ENCODE measurements at regions not wholly inside any gene's neighbourhood (a gene's known extent, or its start where the extent isn't known, plus 50 kb on each side); places are given as distances from the start of the nearest gene placed in this dataset.

- ATAC-seq (no peak), DNase-seq (ENCODE audit: low read depth, low spot score) (no peak)
- H3K36me3 ChIP-seq (ENCODE audit: control insufficient read depth, insufficient read depth, low read length): no peaks in the 10 kb centered on the region
- no peak for TF ChIP-seq REST (IDR thresholded peaks at IDR 0.05; ENCODE audit: insufficient read depth in 1 of 2, low read depth in 2 of 2, low read length in 1 of 2)
- no peak for TF ChIP-seq POLR2AphosphoS5 (IDR thresholded peaks at IDR 0.05; ENCODE audit: low read depth, low read length)
- TF ChIP-seq TCF7L2 (IDR thresholded peaks at IDR 0.05; ENCODE audit: low read depth, low read length): no peak
- TF ChIP-seq CTCF (IDR thresholded peaks at IDR 0.05): no peak
- TF ChIP-seq SIN3A (IDR thresholded peaks at IDR 0.05; ENCODE audit: borderline replicate concordance, insufficient read depth, low read depth, low read length): no peak
- BruUV-seq (replicated peaks): no TSS peak
- ChIA-PET POLR2A (no interaction called here), CTCF (no interaction called here)
- H3K9me3 ChIP-seq (ENCODE audit: control insufficient read depth, insufficient read depth, low read depth, low read length): no peaks in the 10 kb centered on the region
- H3K27ac ChIP-seq (ENCODE audit: low read length): no peak overlapping the region
- H3K27me3 ChIP-seq (ENCODE audit: control insufficient read depth, insufficient read depth, low read length): no peaks in the 10 kb centered on the region; the same call in 1 of the 2 replicates
- in situ Hi-C loops (cut with HindIII; ENCODE audit: low pct_unique_long_range_greater_than_20kb, low sequenced_read_pairs) (no loop called here), intact Hi-C loops (cut with micrococcal nuclease; ENCODE audit: unreplicated experiment) (no loop called here)
- no peak overlapping the region for H3K4me3 ChIP-seq (ENCODE audit: low read depth in 2 of 2, low read length in 2 of 2)
- H3K4me1 ChIP-seq (ENCODE audit: control insufficient read depth, insufficient read depth, low read length): no peaks in the 10 kb centered on the region
Measured at GRCh38 chr10:89894051-89894450, 192.7 kb downstream of the KIF20B start.

- CTCF ChIA-PET: no interaction called here
Measured at GRCh38 chr10:89900554-89900953, 199.2 kb downstream of the KIF20B start.

More at GRCh38 chr10:89900554-89900953, 199.2 kb downstream of the KIF20B start:
- no peaks in the 10 kb centered on the region for H3K4me1 ChIP-seq (ENCODE audit: control insufficient read depth, insufficient read depth, low read length)
- intact Hi-C loops (cut with micrococcal nuclease; ENCODE audit: unreplicated experiment) (no loop called here), in situ Hi-C loops (cut with HindIII; ENCODE audit: low pct_unique_long_range_greater_than_20kb, low sequenced_read_pairs) (no loop called here)
- DNase-seq (ENCODE audit: low read depth, low spot score) (no peak), ATAC-seq (no peak)
- H3K36me3 ChIP-seq (ENCODE audit: control insufficient read depth, insufficient read depth, low read length): no peaks in the 10 kb centered on the region
- BruUV-seq (replicated peaks): no TSS peak
- TF ChIP-seq TCF7L2 (IDR thresholded peaks at IDR 0.05; ENCODE audit: low read depth, low read length) (no peak), POLR2AphosphoS5 (IDR thresholded peaks at IDR 0.05; ENCODE audit: low read depth, low read length) (no peak), CTCF (IDR thresholded peaks at IDR 0.05) (no peak), SIN3A (IDR thresholded peaks at IDR 0.05; ENCODE audit: borderline replicate concordance, insufficient read depth, low read depth, low read length) (no peak), REST (IDR thresholded peaks at IDR 0.05; ENCODE audit: insufficient read depth in 1 of 2, low read depth in 2 of 2, low read length in 1 of 2) (no peak)
- POLR2A ChIA-PET: no interaction called here
- no peak overlapping the region for H3K27ac ChIP-seq (ENCODE audit: low read length)
- H3K4me3 ChIP-seq (ENCODE audit: low read depth in 2 of 2, low read length in 2 of 2): no peak overlapping the region
- H3K9me3 ChIP-seq (ENCODE audit: control insufficient read depth, insufficient read depth, low read depth, low read length): no peaks in the 10 kb centered on the region
- H3K27me3 ChIP-seq (ENCODE audit: control insufficient read depth, insufficient read depth, low read length): no peaks in the 10 kb centered on the region; the same call in 1 of the 2 replicates

Measured in Panc1 (cell line).